Naive thymus-derived CD8-positive, alpha-beta T cell (primary cell): ENCODE measurements at regions not wholly inside any gene's neighbourhood (a gene's known extent, or its start where the extent isn't known, plus 50 kb on each side); places are given as distances from the start of the nearest gene placed in this dataset.
"Not testable (repeated sequence)": the region's sequence is repeated elsewhere in the genome, so short reads cannot be mapped to it uniquely, and the experiment has no call there.

Experiments
- ATAC-seq, 2 donors: fragments of 150-1000 bp; cut with Tn5 transposase in 1 of 2; sonication (Bioruptor Pico), chemical (Tn5 transposase) in 1 of 2; 1 replicate in 1 of 2; 2 replicates in 1 of 2; pipeline ENCODE4 v1.10.0; 2021; ENCODE audit warnings: mild to moderate bottlenecking in 2 of 2, moderate library complexity in 2 of 2
- POLR2A ChIA-PET: fragments of 350-600 bp; sonication (Branson Sonifier 250); formaldehyde crosslinking; loops from one replicate; lab custom pipeline; 2021; ENCODE audit warnings: antibody characterized with exemption; lab: Charles Lee
- DNase-seq, 10 donors: peaks; one replicate each; pipeline versions ENCODE4 v3.0.0 to v3.0.0-alpha.2; 2020 to 2022
- H3K27ac Mint-ChIP-seq, 10 donors: one replicate each; pipeline ENCODE4 v1.8.0; 2020 to 2022; ENCODE audit warnings: mild to moderate bottlenecking in 10 of 10, mixed read lengths in 10 of 10, moderate library complexity in 4 of 10, inconsistent platforms in 1 of 10
- H3K27me3 Mint-ChIP-seq, 5 donors: one replicate each; pipeline ENCODE4 v1.8.0; 2021 to 2022; ENCODE audit warnings: mixed read lengths in 5 of 5
- H3K36me3 Mint-ChIP-seq, 3 donors: one replicate each; pipeline ENCODE4 v1.8.0; 2020 to 2022; ENCODE audit warnings: mixed read lengths in 3 of 3, mild to moderate bottlenecking in 2 of 3, inconsistent platforms in 1 of 3
- H3K4me1 Mint-ChIP-seq, 4 donors: one replicate each; pipeline ENCODE4 v1.8.0; 2021 to 2022; ENCODE audit warnings: mixed read lengths in 4 of 4
- H3K4me3 Mint-ChIP-seq, 10 donors: one replicate each; pipeline ENCODE4 v1.8.0; 2020 to 2022; ENCODE audit warnings: mild to moderate bottlenecking in 10 of 10, mixed read lengths in 10 of 10, moderate library complexity in 6 of 10, inconsistent platforms in 1 of 10
- H3K9me3 Mint-ChIP-seq, 9 donors: one replicate each; pipeline ENCODE4 v1.8.0; 2020 to 2022; ENCODE audit warnings: mixed read lengths in 9 of 9, mild to moderate bottlenecking in 3 of 9, inconsistent platforms in 1 of 9, moderate library complexity in 1 of 9

- DNase-seq, H3K4me3 Mint-ChIP-seq, H3K27ac Mint-ChIP-seq, H3K27me3 Mint-ChIP-seq, ATAC-seq, POLR2A ChIA-PET, H3K36me3 Mint-ChIP-seq, H3K4me1 Mint-ChIP-seq: not testable (repeated sequence)
- peaks cover 0 to 26% (median 4%) of the 10 kb centered on the region in 9 donors for H3K9me3 Mint-ChIP-seq
Measured at GRCh38 chr11:37263467-37263866, 665.4 kb upstream of the RAG2 start.

DNA sequence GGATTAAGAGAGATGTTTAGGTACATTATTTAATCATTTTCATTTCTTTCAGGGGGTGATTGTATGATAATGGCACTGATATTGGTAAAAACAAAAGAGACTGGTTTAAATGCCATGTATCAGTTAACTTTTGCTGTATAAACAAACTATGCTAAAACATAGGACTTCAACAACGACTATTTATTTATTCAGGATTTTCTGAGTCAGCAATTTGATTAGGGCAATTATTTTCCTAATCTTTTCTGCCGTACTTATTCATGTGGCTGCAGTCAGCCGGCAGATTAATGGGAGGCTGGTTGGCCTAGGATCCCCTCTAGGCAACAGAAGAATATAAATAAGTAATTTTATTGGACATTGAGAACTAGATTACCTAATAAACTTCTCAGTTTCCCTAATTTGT, 661.7 kb upstream of the RAG2 start:
- H3K4me3 Mint-ChIP-seq = no peak overlapping the region
- H3K9me3 Mint-ChIP-seq = peaks cover 0 to 27% (median 8%) of the 10 kb centered on the region in 9 donors
- DNase-seq (no peak), ATAC-seq (no peak)
- no peaks in the 10 kb centered on the region for H3K4me1 Mint-ChIP-seq
- no peaks in the 10 kb centered on the region for H3K27me3 Mint-ChIP-seq
- no peak overlapping the region for H3K27ac Mint-ChIP-seq
- POLR2A ChIA-PET = no interaction called here
- peaks cover 0 to 2% (median 0%) of the 10 kb centered on the region in 3 donors for H3K36me3 Mint-ChIP-seq

- peaks cover 0 to 40% (median 10%) of the 10 kb centered on the region in 9 donors for H3K9me3 Mint-ChIP-seq
Measured at GRCh38 chr11:37248145-37248544, 650.1 kb upstream of the RAG2 start.

GRCh38 chr11:37246092-37246491, 648.1 kb upstream of the RAG2 start:
- H3K9me3 Mint-ChIP-seq = peaks cover 0 to 31% (median 6%) of the 10 kb centered on the region in 9 donors

More at GRCh38 chr11:37248145-37248544, 650.1 kb upstream of the RAG2 start:
- no peak for ATAC-seq
- no peaks in the 10 kb centered on the region for H3K27me3 Mint-ChIP-seq
- no peak overlapping the region for H3K4me3 Mint-ChIP-seq
- no peaks in the 10 kb centered on the region for H3K4me1 Mint-ChIP-seq
- H3K27ac Mint-ChIP-seq = no peak overlapping the region
- H3K36me3 Mint-ChIP-seq = peaks cover 0 to 5% (median 0%) of the 10 kb centered on the region in 3 donors
- POLR2A ChIA-PET = no interaction called here
- DNase-seq = no peak

GRCh38 chr11:37230865-37231264, 632.8 kb upstream of the RAG2 start:
- Mint-ChIP-seq H3K27me3 (no peaks in the 10 kb centered on the region), H3K4me1 (no peaks in the 10 kb centered on the region), H3K36me3 (no peaks in the 10 kb centered on the region), H3K4me3 (no peak overlapping the region), H3K9me3 (peaks cover 0 to 11% (median 3%) of the 10 kb centered on the region in 9 donors), H3K27ac (no peak overlapping the region)
- POLR2A ChIA-PET = no interaction called here
- DNase-seq (no peak), ATAC-seq (no peak)

More at GRCh38 chr11:37246092-37246491, 648.1 kb upstream of the RAG2 start:
- POLR2A ChIA-PET, H3K27ac Mint-ChIP-seq, ATAC-seq, H3K36me3 Mint-ChIP-seq, DNase-seq, H3K4me3 Mint-ChIP-seq, H3K4me1 Mint-ChIP-seq, H3K27me3 Mint-ChIP-seq: not testable (repeated sequence)

DNA sequence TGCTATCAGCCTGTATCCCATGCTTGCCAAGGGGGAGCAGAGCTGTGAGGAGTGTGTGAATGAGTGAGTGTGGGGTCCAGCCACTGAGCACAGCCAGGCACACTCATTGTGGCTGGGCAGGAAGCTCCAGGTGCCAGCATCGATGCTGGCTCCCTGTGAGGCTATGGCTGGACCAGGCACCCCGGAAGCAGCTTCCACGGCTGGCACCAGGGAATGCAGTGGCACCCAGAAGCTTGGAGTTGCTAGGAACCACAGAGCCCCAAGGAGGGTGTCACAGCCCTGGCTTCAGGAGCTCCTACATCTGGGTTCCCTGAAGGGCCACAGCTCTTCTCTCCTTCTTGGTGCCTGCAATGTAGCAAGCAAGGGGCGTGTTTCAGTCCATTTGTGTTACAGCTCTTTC, 625.9 kb upstream of the RAG2 start:
- H3K36me3 Mint-ChIP-seq = no peaks in the 10 kb centered on the region
- POLR2A ChIA-PET = no interaction called here
- H3K27me3 Mint-ChIP-seq = no peaks in the 10 kb centered on the region
- no peaks in the 10 kb centered on the region for H3K4me1 Mint-ChIP-seq
- no peak overlapping the region for H3K27ac Mint-ChIP-seq
- no peak for ATAC-seq
- no peak for DNase-seq
- H3K9me3 Mint-ChIP-seq = peaks cover 3 to 11% (median 7%) of the 10 kb centered on the region in 9 donors
- H3K4me3 Mint-ChIP-seq = no peak overlapping the region

DNA sequence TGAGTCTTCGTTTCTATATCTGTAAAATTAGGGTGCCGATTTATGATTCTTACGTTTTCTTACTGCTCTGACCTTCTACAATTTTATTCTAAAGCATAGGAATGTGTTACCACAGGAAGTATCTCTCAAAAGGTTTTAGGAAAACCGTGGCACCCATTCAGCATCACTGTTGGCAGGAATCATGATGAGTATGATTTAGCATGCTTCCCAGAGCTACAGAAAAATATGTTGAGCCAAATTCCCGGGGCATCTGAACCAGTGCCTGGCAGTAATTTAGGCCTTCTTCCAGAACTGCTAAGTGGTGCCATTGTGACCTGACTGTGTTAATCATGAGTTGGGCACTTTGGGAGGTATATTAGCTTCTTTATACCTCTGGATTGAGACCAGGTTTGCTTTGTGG, 605.0 kb upstream of the RAG2 start:
- POLR2A ChIA-PET = no interaction called here
- H3K4me3 Mint-ChIP-seq = no peak overlapping the region
- H3K9me3 Mint-ChIP-seq = peaks cover 5 to 33% (median 12%) of the 10 kb centered on the region in 9 donors
- ATAC-seq (no peak), DNase-seq (no peak)
- no peaks in the 10 kb centered on the region for H3K36me3 Mint-ChIP-seq
- no peaks in the 10 kb centered on the region for H3K4me1 Mint-ChIP-seq
- H3K27ac Mint-ChIP-seq = no peak overlapping the region
- H3K27me3 Mint-ChIP-seq = no peaks in the 10 kb centered on the region

DNA sequence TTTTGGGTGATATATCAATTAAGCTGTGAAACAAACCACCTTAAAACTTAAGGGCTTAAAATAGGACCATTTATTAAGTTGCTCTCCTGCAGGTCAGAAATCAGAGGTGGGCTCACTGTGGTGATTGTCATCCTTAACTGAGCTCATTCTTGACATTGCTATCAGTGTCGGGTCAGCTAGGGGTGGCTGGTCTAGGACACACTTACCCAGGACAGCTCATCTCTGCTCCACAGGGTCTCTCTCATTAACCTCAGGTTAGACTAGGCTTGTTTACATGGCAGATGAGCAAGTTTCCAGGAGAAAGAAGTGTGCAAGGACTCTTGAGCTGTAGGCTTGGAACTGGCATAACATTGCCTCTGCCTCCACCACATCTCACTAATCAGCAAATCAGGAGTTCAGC, 601.0 kb upstream of the RAG2 start:
- DNase-seq (no peak), ATAC-seq (no peak)
- Mint-ChIP-seq H3K27ac (no peak overlapping the region), H3K4me1 (no peaks in the 10 kb centered on the region), H3K9me3 (peaks cover 0 to 24% (median 5%) of the 10 kb centered on the region in 9 donors), H3K4me3 (no peak overlapping the region), H3K27me3 (no peaks in the 10 kb centered on the region), H3K36me3 (no peaks in the 10 kb centered on the region)
- POLR2A ChIA-PET = no interaction called here

GRCh38 chr11:37184326-37184725, 586.3 kb upstream of the RAG2 start:
- no peak overlapping the region for H3K27ac Mint-ChIP-seq
- DNase-seq = no peak
- H3K9me3 Mint-ChIP-seq = peaks cover 0 to 21% (median 6%) of the 10 kb centered on the region in 9 donors
- POLR2A ChIA-PET = no interaction called here
- H3K4me3 Mint-ChIP-seq = no peak overlapping the region
- H3K36me3 Mint-ChIP-seq = peaks cover 0 to 4% (median 0%) of the 10 kb centered on the region in 3 donors
- no peaks in the 10 kb centered on the region for H3K27me3 Mint-ChIP-seq
- ATAC-seq = no peak
- no peaks in the 10 kb centered on the region for H3K4me1 Mint-ChIP-seq

DNA sequence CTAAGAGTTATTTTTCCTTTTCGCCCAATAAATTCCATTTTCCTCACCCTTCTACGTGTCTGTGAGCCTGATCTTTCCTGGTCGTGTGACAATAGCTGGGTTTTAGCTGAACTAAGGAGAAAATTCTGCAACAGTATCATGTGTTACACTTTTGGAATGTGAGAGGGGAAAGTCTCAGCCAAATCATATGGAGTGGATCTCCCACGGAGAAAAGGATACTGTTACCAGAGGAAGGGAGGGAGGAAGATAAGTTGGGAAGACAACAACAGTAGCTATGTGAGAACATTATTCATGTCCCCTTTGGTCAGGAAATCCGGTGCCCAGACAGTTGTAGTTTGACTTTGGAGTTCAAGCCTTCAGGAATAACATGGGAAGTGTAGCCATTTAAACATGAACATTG, 584.0 kb upstream of the RAG2 start:
- no peak for ATAC-seq

DNA sequence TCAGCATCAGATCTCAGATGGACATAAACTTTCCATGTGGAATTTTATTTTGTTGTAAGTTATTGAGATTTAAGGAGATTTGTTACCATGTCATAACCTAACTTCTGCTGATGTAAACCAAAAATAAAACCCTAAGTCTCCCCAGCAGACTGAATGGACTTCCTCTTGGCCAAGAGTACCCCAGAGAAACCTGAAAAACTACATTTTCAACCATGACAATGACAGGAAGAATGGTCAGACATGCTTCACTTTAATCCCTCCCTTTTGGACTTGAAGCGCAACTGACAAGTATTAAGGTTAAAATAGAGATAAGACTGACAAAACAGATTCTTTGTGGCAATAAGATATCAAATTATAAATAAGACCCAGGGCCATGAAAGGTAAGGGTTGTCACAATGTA, 579.7 kb upstream of the RAG2 start:
- H3K36me3 Mint-ChIP-seq = peaks cover 0 to 4% (median 0%) of the 10 kb centered on the region in 3 donors
- ATAC-seq = no peak
- no peaks in the 10 kb centered on the region for H3K27me3 Mint-ChIP-seq
- no peak overlapping the region for H3K4me3 Mint-ChIP-seq
- POLR2A ChIA-PET = no interaction called here
- no peak overlapping the region for H3K27ac Mint-ChIP-seq
- no peak for DNase-seq
- H3K9me3 Mint-ChIP-seq = peaks cover 0 to 27% (median 7%) of the 10 kb centered on the region in 9 donors
- no peaks in the 10 kb centered on the region for H3K4me1 Mint-ChIP-seq

More for the DNA sequence above, 584.0 kb upstream of the RAG2 start:
- Mint-ChIP-seq H3K9me3 (peaks cover 0 to 21% (median 7%) of the 10 kb centered on the region in 9 donors), H3K27ac (no peak overlapping the region), H3K36me3 (peaks cover 0 to 4% (median 0%) of the 10 kb centered on the region in 3 donors), H3K4me1 (no peaks in the 10 kb centered on the region), H3K27me3 (no peaks in the 10 kb centered on the region), H3K4me3 (no peak overlapping the region)
- POLR2A ChIA-PET = no interaction called here
- DNase-seq = no peak

GRCh38 chr11:37171451-37171850, 573.4 kb upstream of the RAG2 start:
- POLR2A ChIA-PET = no interaction called here
- ATAC-seq = no peak
- Mint-ChIP-seq H3K36me3 (no peaks in the 10 kb centered on the region), H3K4me3 (no peak overlapping the region), H3K9me3 (peaks cover 0 to 24% (median 5%) of the 10 kb centered on the region in 9 donors), H3K27ac (no peak overlapping the region), H3K4me1 (no peaks in the 10 kb centered on the region), H3K27me3 (no peaks in the 10 kb centered on the region)
- no peak for DNase-seq

- no peak for DNase-seq
- POLR2A ChIA-PET = no interaction called here
- Mint-ChIP-seq H3K27me3 (no peaks in the 10 kb centered on the region), H3K27ac (no peak overlapping the region), H3K36me3 (no peaks in the 10 kb centered on the region), H3K4me1 (no peaks in the 10 kb centered on the region), H3K4me3 (no peak overlapping the region), H3K9me3 (peaks cover 0 to 17% (median 8%) of the 10 kb centered on the region in 9 donors)
- no peak for ATAC-seq
Measured at GRCh38 chr11:37170311-37170710, 572.3 kb upstream of the RAG2 start.

GRCh38 chr11:37145434-37145833, 547.4 kb upstream of the RAG2 start:
- H3K9me3 Mint-ChIP-seq = peaks cover 2 to 44% (median 21%) of the 10 kb centered on the region in 9 donors
- H3K36me3 Mint-ChIP-seq, DNase-seq, H3K27me3 Mint-ChIP-seq, ATAC-seq, POLR2A ChIA-PET, H3K27ac Mint-ChIP-seq, H3K4me1 Mint-ChIP-seq, H3K4me3 Mint-ChIP-seq: not testable (repeated sequence)
